OCI-LY7 (cell line): ENCODE measurements at regions not wholly inside any gene's neighbourhood (a gene's known extent, or its start where the extent isn't known, plus 50 kb on each side); places are given as distances from the start of the nearest gene placed in this dataset.

Experiments used
- BruUV-seq: library from RNA; stranded (reverse); fragments of 400-500 nt; replicated peaks from 2 replicates; lab custom pipeline; 2021; lab: Mats Ljungman, UMichigan
- CTCF ChIA-PET: fragments of 300-600 bp; sonication (Branson Sonifier 250); formaldehyde crosslinking; loops from one replicate; lab custom pipeline; 2022; ENCODE audit warnings: antibody characterized with exemption; ENCODE audit not compliant: unreplicated experiment; lab: Charles Lee
- POLR2A ChIA-PET: fragments of 300-600 bp; sonication (Branson Sonifier 250); formaldehyde crosslinking; loops from one replicate; lab custom pipeline; 2022; ENCODE audit warnings: antibody characterized with exemption; lab: Charles Lee
- DNase-seq: peaks from one replicate; pipeline ENCODE4 v3.0.0-alpha.2; 2015; ENCODE audit warnings: low spot score
- H2AFZ ChIP-seq: fragments of 200-600 bp; sonication (generic), shearing (Covaris generic); 2 replicates; pipeline ENCODE4 v1.6.1; 2014; ENCODE audit warnings: mild to moderate bottlenecking, antibody characterized with exemption, low read length, moderate library complexity
- H3K27ac ChIP-seq: fragments of 200-600 bp; sonication (generic); 2 replicates; pipeline ENCODE4 v1.5.1; 2014; ENCODE audit warnings: mixed run types, low read depth, mild to moderate bottlenecking, moderate library complexity, low read length, inconsistent platforms; ENCODE audit not compliant: poor library complexity, severe bottlenecking
- H3K36me3 ChIP-seq: fragments of 200-600 bp; sonication (generic); 2 replicates; pipeline ENCODE4 v1.6.1; 2014; ENCODE audit warnings: mild to moderate bottlenecking, antibody characterized with exemption, low read length, moderate library complexity, mixed read lengths; ENCODE audit not compliant: insufficient read depth
- H3K4me1 ChIP-seq: fragments of 200-600 bp; sonication (generic); 2 replicates; pipeline ENCODE4 v1.5.1; 2014; ENCODE audit warnings: mild to moderate bottlenecking, low read length; ENCODE audit not compliant: insufficient read depth, poor library complexity, severe bottlenecking
- H3K4me2 ChIP-seq: fragments of 200-600 bp; sonication (generic); 2 replicates; pipeline ENCODE4 v1.6.1; 2014; ENCODE audit warnings: mild to moderate bottlenecking, low read length
- H3K4me3 ChIP-seq: fragments of 200-600 bp; sonication (generic); 2 replicates; pipeline ENCODE4 v1.5.1; 2014; ENCODE audit warnings: mild to moderate bottlenecking, low read depth, low read length; ENCODE audit not compliant: poor library complexity, severe bottlenecking
- H3K79me2 ChIP-seq: fragments of 200-600 bp; sonication (generic); 2 replicates; pipeline ENCODE4 v1.6.1; 2016; ENCODE audit warnings: low read depth, mild to moderate bottlenecking, low read length, moderate library complexity, mixed read lengths; ENCODE audit not compliant: insufficient read depth
- H3K9me2 ChIP-seq: fragments of 200-600 bp; sonication (generic); 2 replicates; pipeline ENCODE4 v1.6.1; 2016; ENCODE audit warnings: mild to moderate bottlenecking, low read length, mixed read lengths; ENCODE audit not compliant: insufficient read depth
- H3K9me3 ChIP-seq: fragments of 200-600 bp; sonication (generic); 2 replicates; pipeline ENCODE4 v1.6.1; 2014; ENCODE audit warnings: mild to moderate bottlenecking, mixed run types, low read length, mixed read lengths
- H4K20me1 ChIP-seq: fragments of 200-600 bp; sonication (generic); 2 replicates; pipeline ENCODE4 v1.6.1; 2014; ENCODE audit warnings: mild to moderate bottlenecking, antibody characterized with exemption, low read length, moderate library complexity, mixed read lengths; ENCODE audit not compliant: insufficient read depth
- EZH2phosphoT487 ChIP-seq: fragments of 200-600 bp; sonication (generic); IDR thresholded peaks from 2 replicates; pipeline ENCODE4 v1.6.1; 2018; ENCODE audit warnings: low read depth, borderline replicate concordance, mild to moderate bottlenecking, mixed run types, antibody characterized with exemption, low read length, moderate library complexity, mixed read lengths
- intact Hi-C: fragments of 100-400 bp; cut with micrococcal nuclease; formaldehyde crosslinking; loops from one replicate; pipeline ENCODE4 v1.10.0; 2022; ENCODE audit not compliant: unreplicated experiment
- TF ChIP-seq, protein P1 (sequence below): fragments of 200-600 bp; sonication (generic); conservative IDR thresholded peaks from 2 replicates; pipeline ENCODE4 v1.5.1; 2014; ENCODE audit warnings: mild to moderate bottlenecking, antibody characterized with exemption, low read length, moderate library complexity, mixed read lengths

DNA sequence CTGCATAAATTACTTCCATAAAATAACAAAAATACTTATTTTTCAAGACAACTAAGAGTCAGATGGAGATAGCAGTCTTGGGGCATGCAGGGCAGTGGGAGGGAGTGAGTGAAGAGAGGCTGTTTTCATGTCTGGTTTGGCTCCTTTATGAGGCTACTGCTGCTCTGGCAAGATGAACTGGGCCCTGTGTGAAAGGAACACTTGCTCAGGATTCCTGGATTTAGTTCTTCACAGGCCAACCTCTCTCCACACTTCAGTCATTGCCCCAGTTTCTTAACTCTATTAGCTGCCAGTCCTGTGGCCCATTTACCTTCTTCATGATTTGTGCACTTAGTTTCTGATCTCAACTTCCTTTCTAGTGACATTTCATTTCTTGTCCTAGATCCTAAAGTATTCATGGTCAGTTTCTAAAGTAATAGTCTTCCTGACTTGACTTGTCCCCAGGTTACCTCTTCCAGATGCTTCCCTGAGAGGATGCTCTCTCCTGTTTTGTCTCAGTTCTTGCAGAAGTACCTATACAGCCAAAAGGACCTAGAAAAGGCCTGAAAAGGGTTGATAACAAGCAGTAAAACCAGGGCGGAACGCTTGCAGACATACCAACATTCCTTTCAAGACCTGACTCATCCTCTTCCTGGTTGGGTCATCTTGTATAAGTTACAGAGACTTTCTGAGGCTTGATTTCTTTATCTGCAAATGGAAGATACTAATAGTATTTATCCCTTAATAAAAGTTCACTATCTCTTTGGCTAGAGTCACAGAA is 77.0 kb upstream of the ZFAND5 start:
- ChIA-PET POLR2A (no interaction called here), CTCF (no interaction called here)
- no peak overlapping the region for H3K4me2 ChIP-seq
- BruUV-seq = no TSS peak
- H3K9me3 ChIP-seq = no peaks in the 10 kb centered on the region
- no peaks in the 10 kb centered on the region for H4K20me1 ChIP-seq
- no peaks in the 10 kb centered on the region for H3K4me1 ChIP-seq
- DNase-seq = no peak
- no peak for TF ChIP-seq EZH2phosphoT487
- TF ChIP-seq, protein P1, sequence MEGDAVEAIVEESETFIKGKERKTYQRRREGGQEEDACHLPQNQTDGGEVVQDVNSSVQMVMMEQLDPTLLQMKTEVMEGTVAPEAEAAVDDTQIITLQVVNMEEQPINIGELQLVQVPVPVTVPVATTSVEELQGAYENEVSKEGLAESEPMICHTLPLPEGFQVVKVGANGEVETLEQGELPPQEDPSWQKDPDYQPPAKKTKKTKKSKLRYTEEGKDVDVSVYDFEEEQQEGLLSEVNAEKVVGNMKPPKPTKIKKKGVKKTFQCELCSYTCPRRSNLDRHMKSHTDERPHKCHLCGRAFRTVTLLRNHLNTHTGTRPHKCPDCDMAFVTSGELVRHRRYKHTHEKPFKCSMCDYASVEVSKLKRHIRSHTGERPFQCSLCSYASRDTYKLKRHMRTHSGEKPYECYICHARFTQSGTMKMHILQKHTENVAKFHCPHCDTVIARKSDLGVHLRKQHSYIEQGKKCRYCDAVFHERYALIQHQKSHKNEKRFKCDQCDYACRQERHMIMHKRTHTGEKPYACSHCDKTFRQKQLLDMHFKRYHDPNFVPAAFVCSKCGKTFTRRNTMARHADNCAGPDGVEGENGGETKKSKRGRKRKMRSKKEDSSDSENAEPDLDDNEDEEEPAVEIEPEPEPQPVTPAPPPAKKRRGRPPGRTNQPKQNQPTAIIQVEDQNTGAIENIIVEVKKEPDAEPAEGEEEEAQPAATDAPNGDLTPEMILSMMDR = no peak
- H2AFZ ChIP-seq = no peak overlapping the region
- intact Hi-C loops = no loop called here
- no peak overlapping the region for H3K27ac ChIP-seq
- no peaks in the 10 kb centered on the region for H3K9me2 ChIP-seq
- H3K79me2 ChIP-seq = no peaks in the 10 kb centered on the region
- no peaks in the 10 kb centered on the region for H3K36me3 ChIP-seq
- H3K4me3 ChIP-seq = no peak overlapping the region

GRCh38 chr9:72440992-72441847 is 76.2 kb upstream of the ZFAND5 start:
- POLR2A ChIA-PET = interaction anchor here (1.2 kb wide), 1 partner anchor 15 kb away, joined by 6 read pairs; no protein-coding TSS in a partner anchor
- CTCF ChIA-PET = no interaction called here
- intact Hi-C loops = no loop called here
- no peaks in the 10 kb centered on the region for H3K36me3 ChIP-seq
- no peaks in the 10 kb centered on the region for H3K9me3 ChIP-seq
- H3K9me2 ChIP-seq = no peaks in the 10 kb centered on the region
- no peak for DNase-seq
- no TSS peak for BruUV-seq
- no peak overlapping the region for H3K4me2 ChIP-seq
- TF ChIP-seq, protein P1 = no peak
- no peak for TF ChIP-seq EZH2phosphoT487
- no peak overlapping the region for H3K4me3 ChIP-seq
- no peak overlapping the region for H2AFZ ChIP-seq
- no peak overlapping the region for H3K27ac ChIP-seq
- no peaks in the 10 kb centered on the region for H3K4me1 ChIP-seq
- no peaks in the 10 kb centered on the region for H3K79me2 ChIP-seq
- no peaks in the 10 kb centered on the region for H4K20me1 ChIP-seq
